CD8-positive, alpha-beta memory T cell (primary cell): ENCODE measurements at regions not wholly inside any gene's neighbourhood (a gene's known extent, or its start where the extent isn't known, plus 50 kb on each side); places are given as distances from the start of the nearest gene placed in this dataset.

Experiments
- CTCF ChIA-PET: fragments of 350-600 bp; sonication (Branson Sonifier 250); formaldehyde crosslinking; loops from one replicate; lab custom pipeline; 2021; ENCODE audit warnings: antibody characterized with exemption; lab: Charles Lee
- POLR2A ChIA-PET: fragments of 350-600 bp; sonication (Branson Sonifier 250); formaldehyde crosslinking; loops from one replicate; lab custom pipeline; 2021; ENCODE audit warnings: antibody characterized with exemption; lab: Charles Lee
- DNase-seq, 5 donors: peaks; one replicate each; pipeline versions ENCODE4 v3.0.0 to v3.0.0-alpha.2; 2020 to 2022; ENCODE audit warnings: mixed read lengths in 1 of 5
- H3K27ac ChIP-seq: one replicate; pipeline ENCODE4 v1.7.0; 2013; ENCODE audit warnings: low read depth, mild to moderate bottlenecking, low read length, moderate library complexity
- H3K27me3 ChIP-seq: 2 replicates; pipeline ENCODE4 v1.7.0; 2013; ENCODE audit warnings: low read length, mild to moderate bottlenecking; ENCODE audit not compliant: insufficient read depth, poor library complexity, severe bottlenecking
- H3K36me3 ChIP-seq: 2 replicates; pipeline ENCODE4 v1.7.0; 2013; ENCODE audit warnings: mild to moderate bottlenecking, low read length, moderate library complexity; ENCODE audit not compliant: insufficient read depth
- H3K4me1 ChIP-seq: 2 replicates; pipeline ENCODE4 v1.7.0; 2013; ENCODE audit warnings: mild to moderate bottlenecking, low read length, moderate library complexity; ENCODE audit not compliant: insufficient read depth
- H3K4me3 ChIP-seq: 2 replicates; pipeline ENCODE4 v1.7.0; 2013; ENCODE audit warnings: mild to moderate bottlenecking, low read length
- H3K9me3 ChIP-seq: 2 replicates; pipeline ENCODE4 v1.7.0; 2013; ENCODE audit warnings: mild to moderate bottlenecking, low read length
- H3K27ac Mint-ChIP-seq, 8 donors: one replicate each; pipeline ENCODE4 v1.8.0; 2020 to 2021; ENCODE audit warnings: mixed read lengths in 8 of 8, mild to moderate bottlenecking in 6 of 8, inconsistent platforms in 3 of 8, moderate library complexity in 3 of 8
- H3K27me3 Mint-ChIP-seq, 2 donors: one replicate each; pipeline ENCODE4 v1.8.0; 2020 to 2021; ENCODE audit warnings: mixed read lengths in 2 of 2, mild to moderate bottlenecking in 1 of 2, moderate library complexity in 1 of 2
- H3K36me3 Mint-ChIP-seq, 3 donors: one replicate each; pipeline ENCODE4 v1.8.0; 2020 to 2021; ENCODE audit warnings: mixed read lengths in 3 of 3, inconsistent platforms in 1 of 3, mild to moderate bottlenecking in 1 of 3
- H3K4me1 Mint-ChIP-seq, 3 donors: one replicate each; pipeline ENCODE4 v1.8.0; 2020 to 2021; ENCODE audit warnings: mixed read lengths in 3 of 3, inconsistent platforms in 1 of 3, mild to moderate bottlenecking in 1 of 3
- H3K4me3 Mint-ChIP-seq, 7 donors: one replicate each; pipeline ENCODE4 v1.8.0; 2020 to 2021; ENCODE audit warnings: mixed read lengths in 7 of 7, mild to moderate bottlenecking in 6 of 7, moderate library complexity in 4 of 7, inconsistent platforms in 2 of 7
- H3K9me3 Mint-ChIP-seq, 5 donors: one replicate each; pipeline ENCODE4 v1.8.0; 2020 to 2022; ENCODE audit warnings: mixed read lengths in 5 of 5, mild to moderate bottlenecking in 3 of 5, moderate library complexity in 2 of 5, inconsistent platforms in 1 of 5

- Histone ChIP-seq H3K27me3 (no peaks in the 10 kb centered on the region), H3K27ac (no peak overlapping the region), H3K4me1 (no peaks in the 10 kb centered on the region), H3K36me3 (no peaks in the 10 kb centered on the region), H3K9me3 (no peaks in the 10 kb centered on the region), H3K4me3 (no peak overlapping the region)
- CTCF ChIA-PET = interaction anchor here (1.1 kb wide), 1 partner anchor 11 kb away, joined by 3 read pairs; no protein-coding TSS in a partner anchor
- Mint-ChIP-seq H3K4me1 (no peaks in the 10 kb centered on the region), H3K9me3 (peaks cover 1 to 11% (median 7%) of the 10 kb centered on the region in 5 donors), H3K36me3 (no peaks in the 10 kb centered on the region), H3K4me3 (no peak overlapping the region), H3K27ac (no peak overlapping the region), H3K27me3 (no peaks in the 10 kb centered on the region)
- POLR2A ChIA-PET = no interaction called here
- DNase-seq = no peak
These were observed 277.8 kb upstream of the FTMT start for GRCh38 chr5:121573721-121574382.

- POLR2A ChIA-PET = no interaction called here
- Mint-ChIP-seq H3K4me3 (no peak overlapping the region), H3K27ac (no peak overlapping the region), H3K9me3 (peaks cover 1 to 23% (median 7%) of the 10 kb centered on the region in 5 donors), H3K27me3 (no peaks in the 10 kb centered on the region), H3K36me3 (no peaks in the 10 kb centered on the region), H3K4me1 (no peaks in the 10 kb centered on the region)
- CTCF ChIA-PET = no interaction called here
- Histone ChIP-seq H3K9me3 (no peaks in the 10 kb centered on the region), H3K27ac (no peak overlapping the region), H3K4me1 (no peaks in the 10 kb centered on the region), H3K27me3 (no peaks in the 10 kb centered on the region), H3K4me3 (no peak overlapping the region), H3K36me3 (no peaks in the 10 kb centered on the region)
- no peak for DNase-seq
These were observed 270.1 kb upstream of the FTMT start for GRCh38 chr5:121581588-121581987.

GRCh38 chr5:121596882-121597281 is 254.8 kb upstream of the FTMT start:
- Mint-ChIP-seq H3K36me3 (no peaks in the 10 kb centered on the region), H3K9me3 (peaks cover 0 to 31% (median 2%) of the 10 kb centered on the region in 5 donors), H3K4me1 (no peaks in the 10 kb centered on the region), H3K27me3 (no peaks in the 10 kb centered on the region), H3K27ac (no peak overlapping the region), H3K4me3 (no peak overlapping the region)
- Histone ChIP-seq H3K4me1 (no peaks in the 10 kb centered on the region), H3K27ac (no peak overlapping the region), H3K36me3 (no peaks in the 10 kb centered on the region), H3K4me3 (no peak overlapping the region), H3K27me3 (no peaks in the 10 kb centered on the region), H3K9me3 (no peaks in the 10 kb centered on the region)
- no peak for DNase-seq
- ChIA-PET POLR2A (no interaction called here), CTCF (no interaction called here)

GRCh38 chr5:121608826-121609225 is 242.9 kb upstream of the FTMT start:
- ChIA-PET POLR2A (no interaction called here), CTCF (no interaction called here)
- Histone ChIP-seq H3K27ac (no peak overlapping the region), H3K4me3 (no peak overlapping the region), H3K4me1 (no peaks in the 10 kb centered on the region), H3K27me3 (no peaks in the 10 kb centered on the region), H3K9me3 (no peaks in the 10 kb centered on the region), H3K36me3 (no peaks in the 10 kb centered on the region)
- Mint-ChIP-seq H3K27ac (no peak overlapping the region), H3K27me3 (no peaks in the 10 kb centered on the region), H3K36me3 (no peaks in the 10 kb centered on the region), H3K4me3 (no peak overlapping the region), H3K9me3 (peaks cover 0 to 24% (median 6%) of the 10 kb centered on the region in 5 donors), H3K4me1 (no peaks in the 10 kb centered on the region)
- DNase-seq = no peak

- Mint-ChIP-seq H3K36me3 (no peaks in the 10 kb centered on the region), H3K4me1 (no peaks in the 10 kb centered on the region), H3K9me3 (peaks cover 0 to 12% (median 3%) of the 10 kb centered on the region in 5 donors), H3K27ac (no peak overlapping the region), H3K27me3 (no peaks in the 10 kb centered on the region), H3K4me3 (no peak overlapping the region)
- Histone ChIP-seq H3K27ac (no peak overlapping the region), H3K9me3 (no peaks in the 10 kb centered on the region), H3K4me3 (no peak overlapping the region), H3K27me3 (no peaks in the 10 kb centered on the region), H3K36me3 (no peaks in the 10 kb centered on the region), H3K4me1 (no peaks in the 10 kb centered on the region)
- ChIA-PET CTCF (no interaction called here), POLR2A (no interaction called here)
- DNase-seq = no peak
These were observed 227.6 kb upstream of the FTMT start for GRCh38 chr5:121624035-121624434.

GRCh38 chr5:121628783-121629182 is 222.9 kb upstream of the FTMT start:
- CTCF ChIA-PET = no interaction called here
- Histone ChIP-seq H3K4me3 (no peak overlapping the region), H3K27me3 (no peaks in the 10 kb centered on the region), H3K4me1 (no peaks in the 10 kb centered on the region), H3K9me3 (no peaks in the 10 kb centered on the region), H3K36me3 (no peaks in the 10 kb centered on the region), H3K27ac (no peak overlapping the region)
- Mint-ChIP-seq H3K36me3 (no peaks in the 10 kb centered on the region), H3K4me1 (no peaks in the 10 kb centered on the region), H3K27ac (no peak overlapping the region), H3K9me3 (peaks cover 0 to 21% (median 3%) of the 10 kb centered on the region in 5 donors), H3K27me3 (no peaks in the 10 kb centered on the region), H3K4me3 (no peak overlapping the region)
- no peak for DNase-seq
- POLR2A ChIA-PET = no interaction called here

DNA sequence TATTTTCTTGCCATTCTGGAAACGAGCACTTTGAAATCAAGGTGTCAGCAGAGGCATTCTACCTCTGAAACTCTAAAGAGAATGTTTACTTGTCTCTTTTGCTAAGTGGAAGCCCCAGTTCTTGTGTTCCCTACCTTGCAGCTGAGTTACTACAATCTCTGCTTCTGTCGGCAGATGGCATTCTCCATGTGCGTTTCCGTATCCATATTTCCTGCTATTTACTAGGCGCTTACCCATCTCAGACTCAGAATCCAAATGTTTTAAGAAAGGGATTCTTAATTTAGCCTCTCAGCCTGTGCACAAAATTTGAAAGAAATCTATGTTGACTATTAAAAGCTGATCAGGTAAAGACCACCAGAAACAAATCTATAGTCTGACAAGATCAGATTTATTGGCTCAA is 221.3 kb upstream of the FTMT start:
- Histone ChIP-seq H3K27ac (no peak overlapping the region), H3K9me3 (no peaks in the 10 kb centered on the region), H3K36me3 (no peaks in the 10 kb centered on the region), H3K4me3 (no peak overlapping the region), H3K27me3 (no peaks in the 10 kb centered on the region), H3K4me1 (no peaks in the 10 kb centered on the region)
- Mint-ChIP-seq H3K4me3 (no peak overlapping the region), H3K27me3 (no peaks in the 10 kb centered on the region), H3K4me1 (no peaks in the 10 kb centered on the region), H3K27ac (no peak overlapping the region), H3K36me3 (no peaks in the 10 kb centered on the region), H3K9me3 (peaks cover 0 to 21% (median 2%) of the 10 kb centered on the region in 5 donors)
- CTCF ChIA-PET = no interaction called here
- POLR2A ChIA-PET = no interaction called here
- DNase-seq = no peak

- Mint-ChIP-seq H3K27ac (no peak overlapping the region), H3K36me3 (no peaks in the 10 kb centered on the region), H3K4me1 (no peaks in the 10 kb centered on the region), H3K27me3 (no peaks in the 10 kb centered on the region), H3K4me3 (no peak overlapping the region), H3K9me3 (peaks cover 0 to 27% (median 5%) of the 10 kb centered on the region in 5 donors)
- no peak for DNase-seq
- ChIA-PET POLR2A (no interaction called here), CTCF (no interaction called here)
- no peaks in the 10 kb centered on the region for H3K27me3 ChIP-seq
- no peak overlapping the region for H3K27ac ChIP-seq
- no peaks in the 10 kb centered on the region for H3K9me3 ChIP-seq
- H3K4me1 ChIP-seq = no peaks in the 10 kb centered on the region
- no peaks in the 10 kb centered on the region for H3K36me3 ChIP-seq
- H3K4me3 ChIP-seq = no peak overlapping the region
These were observed 216.7 kb upstream of the FTMT start for GRCh38 chr5:121634946-121635345.
